ENCODE measurements at regions not wholly inside any gene's neighbourhood (a gene's known extent, or its start where the extent isn't known, plus 50 kb on each side); places are given as distances from the start of the nearest gene placed in this dataset.

DNA sequence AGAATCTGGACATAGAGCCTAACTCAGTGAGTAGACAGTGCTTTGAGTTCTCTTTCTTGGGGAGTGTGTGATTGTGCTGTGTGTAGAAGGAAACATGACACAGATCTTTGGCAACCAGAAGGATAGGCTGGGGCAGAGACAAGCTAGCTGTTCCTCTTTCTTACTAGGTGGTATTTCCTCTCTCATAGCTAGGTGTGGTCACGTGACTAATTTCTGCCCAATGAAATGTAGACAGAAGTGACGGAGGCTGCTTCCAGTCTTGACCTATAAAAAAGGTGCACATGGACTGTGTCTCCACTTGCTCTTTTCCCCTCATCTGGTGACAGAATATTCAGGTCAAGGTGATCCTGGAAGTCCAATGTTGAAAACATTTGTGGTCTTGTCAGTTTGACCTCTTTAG is 92.5 kb upstream of the NFIB start:
- no peak overlapping the region for H3K4me3 ChIP-seq (ENCODE audit: control insufficient read depth in 1 of 2, extremely low read depth in 1 of 2, low read length in 1 of 2)
- no peak overlapping the region for H3K27ac Mint-ChIP-seq
- no peaks in the 10 kb centered on the region for H3K36me3 ChIP-seq (ENCODE audit: control insufficient read depth in 2 of 2, extremely low read depth in 1 of 2, insufficient read depth in 1 of 2, low read length in 1 of 2)
- no peaks in the 10 kb centered on the region for H3K9me3 ChIP-seq
- H3K27me3 Mint-ChIP-seq, result peaks cover 2 to 10% of the 10 kb centered on the region in 2 donors
- WGBS (ENCODE audit: insufficient coverage), result 80% methylated on average over 1 of the region's 2 CpGs
- H3K27ac ChIP-seq (ENCODE audit: low read length), result no peak overlapping the region
- no peak overlapping the region for H3K4me3 Mint-ChIP-seq
- no peak for DNase-seq
- ChIA-PET POLR2A (no interaction called here), CTCF (no interaction called here)
- peaks cover 0 to 3% (median 0%) of the 10 kb centered on the region in 3 donors for H3K9me3 Mint-ChIP-seq
- H3K4me1 ChIP-seq (ENCODE audit: control insufficient read depth in 1 of 2, extremely low read depth in 1 of 2, insufficient read depth in 2 of 2, low read length in 2 of 2), result no peaks in the 10 kb centered on the region
- no peaks in the 10 kb centered on the region for H3K4me1 Mint-ChIP-seq
- H3K36me3 Mint-ChIP-seq, result no peaks in the 10 kb centered on the region
- H3K27me3 ChIP-seq (replicated peaks in 1 of 2; ENCODE audit: control insufficient read depth in 2 of 2, extremely low read depth in 1 of 2, insufficient read depth in 2 of 2, low read length in 1 of 2), result no peaks in the 10 kb centered on the region
- no peak for ATAC-seq (replicated peaks in 1 of 4)

GRCh38 chr9:14405176-14405706 is 91.3 kb upstream of the NFIB start:
- POLR2A ChIA-PET, result no interaction called here
- Histone ChIP-seq H3K36me3 (ENCODE audit: control insufficient read depth in 2 of 2, extremely low read depth in 1 of 2, insufficient read depth in 1 of 2, low read length in 1 of 2) (no peaks in the 10 kb centered on the region), H3K4me1 (ENCODE audit: control insufficient read depth in 1 of 2, extremely low read depth in 1 of 2, insufficient read depth in 2 of 2, low read length in 2 of 2) (no peaks in the 10 kb centered on the region), H3K27me3 (replicated peaks in 1 of 2; ENCODE audit: control insufficient read depth in 2 of 2, extremely low read depth in 1 of 2, insufficient read depth in 2 of 2, low read length in 1 of 2) (no peaks in the 10 kb centered on the region), H3K27ac (ENCODE audit: low read length) (no peak overlapping the region), H3K4me3 (ENCODE audit: control insufficient read depth in 1 of 2, extremely low read depth in 1 of 2, low read length in 1 of 2) (no peak overlapping the region), H3K9me3 (no peaks in the 10 kb centered on the region)
- H3K4me3 Mint-ChIP-seq, result no peak overlapping the region
- 63% methylated on average over 2 of the region's 3 CpGs for WGBS (ENCODE audit: insufficient coverage)
- H3K27me3 Mint-ChIP-seq, result peaks cover 2 to 10% of the 10 kb centered on the region in 2 donors
- H3K27ac Mint-ChIP-seq, result no peak overlapping the region
- no peak for DNase-seq
- peaks cover 0 to 3% (median 0%) of the 10 kb centered on the region in 3 donors for H3K9me3 Mint-ChIP-seq
- no peak for ATAC-seq (replicated peaks in 1 of 4)
- H3K36me3 Mint-ChIP-seq, result no peaks in the 10 kb centered on the region
- CTCF ChIA-PET, result no interaction called here
- no peaks in the 10 kb centered on the region for H3K4me1 Mint-ChIP-seq

DNA sequence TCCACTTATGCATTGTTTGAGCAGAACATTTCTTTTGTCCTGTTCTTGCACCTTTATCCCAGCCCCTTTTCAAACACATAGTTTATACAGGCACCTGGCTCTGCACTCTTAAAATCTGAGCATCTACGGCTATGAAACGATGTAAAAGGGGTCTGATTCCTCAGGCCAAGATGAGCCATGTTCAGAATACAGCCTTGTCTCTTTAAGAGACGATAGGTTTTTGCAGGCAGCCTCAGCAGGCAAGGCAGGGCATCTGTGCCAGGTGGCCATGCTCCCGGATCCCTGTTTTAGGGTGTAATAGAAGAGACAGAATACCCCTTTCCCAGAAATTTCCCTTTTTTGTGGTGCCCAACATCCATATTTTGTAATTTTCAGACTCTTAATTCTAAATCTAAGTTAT is 89.1 kb upstream of the NFIB start:
- no peak overlapping the region for H3K4me3 ChIP-seq (ENCODE audit: control insufficient read depth in 1 of 2, extremely low read depth in 1 of 2, low read length in 1 of 2)
- no peaks in the 10 kb centered on the region for H3K27me3 ChIP-seq (replicated peaks in 1 of 2; ENCODE audit: control insufficient read depth in 2 of 2, extremely low read depth in 1 of 2, insufficient read depth in 2 of 2, low read length in 1 of 2)
- ATAC-seq (replicated peaks in 1 of 4), result no peak
- Mint-ChIP-seq H3K9me3 (peaks cover 0 to 3% (median 0%) of the 10 kb centered on the region in 3 donors), H3K4me3 (no peak overlapping the region), H3K4me1 (no peaks in the 10 kb centered on the region), H3K36me3 (no peaks in the 10 kb centered on the region), H3K27ac (no peak overlapping the region), H3K27me3 (peaks cover 0 to 6% of the 10 kb centered on the region in 2 donors)
- no peak overlapping the region for H3K27ac ChIP-seq (ENCODE audit: low read length)
- no peaks in the 10 kb centered on the region for H3K4me1 ChIP-seq (ENCODE audit: control insufficient read depth in 1 of 2, extremely low read depth in 1 of 2, insufficient read depth in 2 of 2, low read length in 2 of 2)
- DNase-seq, result no peak
- WGBS (ENCODE audit: insufficient coverage), result 47% methylated on average over 2 of the region's 4 CpGs
- no peaks in the 10 kb centered on the region for H3K9me3 ChIP-seq
- no peaks in the 10 kb centered on the region for H3K36me3 ChIP-seq (ENCODE audit: control insufficient read depth in 2 of 2, extremely low read depth in 1 of 2, insufficient read depth in 1 of 2, low read length in 1 of 2)
- CTCF ChIA-PET, result no interaction called here
- POLR2A ChIA-PET, result no interaction called here

DNA sequence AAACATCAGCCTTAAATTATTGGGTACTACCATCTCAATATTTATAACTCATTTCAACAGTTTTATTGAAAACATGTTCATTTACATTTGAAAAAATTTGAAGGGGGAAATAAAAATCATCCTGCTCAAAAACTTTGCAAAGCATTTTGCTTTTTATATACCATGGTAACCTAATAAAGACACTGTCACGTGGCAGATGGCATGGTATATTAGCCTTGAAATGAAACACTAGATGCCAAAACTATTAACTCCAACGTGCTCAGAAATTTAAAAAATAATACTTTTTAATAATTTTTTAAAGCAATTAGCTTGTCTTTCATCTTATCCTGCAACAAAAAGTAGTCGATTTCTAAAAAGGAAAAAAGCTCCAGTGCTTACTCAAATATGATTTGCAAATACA is 88.6 kb upstream of the NFIB start:
- no peak for ATAC-seq (replicated peaks in 1 of 4)
- CTCF ChIA-PET, result interaction anchor here in 1 of 2 donors (0.6 kb wide), 1 partner anchor 175 kb away, joined by 6 read pairs; no protein-coding TSS in a partner anchor
- DNase-seq, result no peak
- no CpG with 5 or more reads among the region's 3 CpGs for WGBS (ENCODE audit: insufficient coverage)
- Mint-ChIP-seq H3K27ac (no peak overlapping the region), H3K36me3 (no peaks in the 10 kb centered on the region), H3K4me1 (no peaks in the 10 kb centered on the region), H3K27me3 (peaks cover 0 to 6% of the 10 kb centered on the region in 2 donors), H3K4me3 (no peak overlapping the region), H3K9me3 (peaks cover 0 to 3% (median 0%) of the 10 kb centered on the region in 3 donors)
- Histone ChIP-seq H3K9me3 (no peaks in the 10 kb centered on the region), H3K4me3 (ENCODE audit: control insufficient read depth in 1 of 2, extremely low read depth in 1 of 2, low read length in 1 of 2) (no peak overlapping the region), H3K4me1 (ENCODE audit: control insufficient read depth in 1 of 2, extremely low read depth in 1 of 2, insufficient read depth in 2 of 2, low read length in 2 of 2) (no peaks in the 10 kb centered on the region), H3K27ac (ENCODE audit: low read length) (no peak overlapping the region), H3K27me3 (replicated peaks in 1 of 2; ENCODE audit: control insufficient read depth in 2 of 2, extremely low read depth in 1 of 2, insufficient read depth in 2 of 2, low read length in 1 of 2) (no peaks in the 10 kb centered on the region), H3K36me3 (ENCODE audit: control insufficient read depth in 2 of 2, extremely low read depth in 1 of 2, insufficient read depth in 1 of 2, low read length in 1 of 2) (no peaks in the 10 kb centered on the region)
- POLR2A ChIA-PET, result no interaction called here

- ChIA-PET POLR2A (no interaction called here), CTCF (no interaction called here)
- no peaks in the 10 kb centered on the region for H3K36me3 Mint-ChIP-seq
- H3K9me3 ChIP-seq, result no peaks in the 10 kb centered on the region
- H3K4me3 ChIP-seq (ENCODE audit: control insufficient read depth in 1 of 2, extremely low read depth in 1 of 2, low read length in 1 of 2), result no peak overlapping the region
- no peaks in the 10 kb centered on the region for H3K4me1 ChIP-seq (ENCODE audit: control insufficient read depth in 1 of 2, extremely low read depth in 1 of 2, insufficient read depth in 2 of 2, low read length in 2 of 2)
- H3K27me3 Mint-ChIP-seq, result peaks cover 0 to 6% of the 10 kb centered on the region in 2 donors
- no peak overlapping the region for H3K27ac ChIP-seq (ENCODE audit: low read length)
- no peak overlapping the region for H3K27ac Mint-ChIP-seq
- H3K9me3 Mint-ChIP-seq, result peaks cover 0 to 3% (median 0%) of the 10 kb centered on the region in 3 donors
- H3K36me3 ChIP-seq (ENCODE audit: control insufficient read depth in 2 of 2, extremely low read depth in 1 of 2, insufficient read depth in 1 of 2, low read length in 1 of 2), result no peaks in the 10 kb centered on the region
- no CpG with 5 or more reads among the region's 2 CpGs for WGBS (ENCODE audit: insufficient coverage)
- ATAC-seq (replicated peaks in 1 of 4) (no peak), DNase-seq (no peak)
- no peaks in the 10 kb centered on the region for H3K4me1 Mint-ChIP-seq
- no peak overlapping the region for H3K4me3 Mint-ChIP-seq
- H3K27me3 ChIP-seq (replicated peaks in 1 of 2; ENCODE audit: control insufficient read depth in 2 of 2, extremely low read depth in 1 of 2, insufficient read depth in 2 of 2, low read length in 1 of 2), result no peaks in the 10 kb centered on the region
These were observed 88.0 kb upstream of the NFIB start for GRCh38 chr9:14401911-14402310.

- DNase-seq (no peak), ATAC-seq (replicated peaks in 1 of 4) (no peak)
- ChIA-PET POLR2A (no interaction called here), CTCF (no interaction called here)
- WGBS (ENCODE audit: insufficient coverage), result 71% methylated on average over 2 of the region's 6 CpGs
- H3K27ac ChIP-seq (ENCODE audit: low read length), result no peak overlapping the region
- Mint-ChIP-seq H3K27ac (no peak overlapping the region), H3K4me3 (no peak overlapping the region), H3K36me3 (no peaks in the 10 kb centered on the region), H3K9me3 (no peaks in the 10 kb centered on the region), H3K27me3 (peaks cover 0 to 3% of the 10 kb centered on the region in 2 donors), H3K4me1 (no peaks in the 10 kb centered on the region)
- H3K27me3 ChIP-seq (replicated peaks in 1 of 2; ENCODE audit: control insufficient read depth in 2 of 2, extremely low read depth in 1 of 2, insufficient read depth in 2 of 2, low read length in 1 of 2), result no peaks in the 10 kb centered on the region
- no peaks in the 10 kb centered on the region for H3K9me3 ChIP-seq
- H3K4me1 ChIP-seq (ENCODE audit: control insufficient read depth in 1 of 2, extremely low read depth in 1 of 2, insufficient read depth in 2 of 2, low read length in 2 of 2), result no peaks in the 10 kb centered on the region
- H3K4me3 ChIP-seq (ENCODE audit: control insufficient read depth in 1 of 2, extremely low read depth in 1 of 2, low read length in 1 of 2), result no peak overlapping the region
- H3K36me3 ChIP-seq (ENCODE audit: control insufficient read depth in 2 of 2, extremely low read depth in 1 of 2, insufficient read depth in 1 of 2, low read length in 1 of 2), result no peaks in the 10 kb centered on the region
These were observed 86.7 kb upstream of the NFIB start for GRCh38 chr9:14400658-14400995.
